C4-2B (cell line): ENCODE measurements at regions not wholly inside any gene's neighbourhood (a gene's known extent, or its start where the extent isn't known, plus 50 kb on each side); places are given as distances from the start of the nearest gene placed in this dataset.

Source experiments
- CTCF ChIP-seq: fragments of 450-650 bp; conservative IDR thresholded peaks from 2 replicates; pipeline ENCODE4 v1.5.1; 2017; ENCODE audit warnings: mild to moderate bottlenecking
- ZFX ChIP-seq: fragments of 450-650 bp; IDR thresholded peaks from 2 replicates; pipeline ENCODE4 v1.6.1; 2017

- no peak for TF ChIP-seq CTCF
- TF ChIP-seq ZFX = no peak
These were observed 1056.8 kb downstream of the SORCS1 start for GRCh38 chr10:106107706-106108105.
